ENCODE measurements at regions not wholly inside any gene's neighbourhood (a gene's known extent, or its start where the extent isn't known, plus 50 kb on each side); places are given as distances from the start of the nearest gene placed in this dataset.
"Not testable (repeated sequence)": the region's sequence is repeated elsewhere in the genome, so short reads cannot be mapped to it uniquely, and the experiment has no call there.

GRCh38 chr18:67408240-67408639, 108.3 kb downstream of the DSEL start:
- no peak overlapping the region for H3K27ac ChIP-seq
- TF ChIP-seq CTCF (IDR thresholded peaks at IDR 0.05) = no peak
- no peak for TF ChIP-seq ZFX (IDR thresholded peaks at IDR 0.05; ENCODE audit: borderline replicate concordance)

- no peak for TF ChIP-seq CTCF (IDR thresholded peaks at IDR 0.05)
- TF ChIP-seq ZFX (IDR thresholded peaks at IDR 0.05; ENCODE audit: borderline replicate concordance) = no peak
Observed at GRCh38 chr18:67406714-67407113, 109.8 kb downstream of the DSEL start.

DNA sequence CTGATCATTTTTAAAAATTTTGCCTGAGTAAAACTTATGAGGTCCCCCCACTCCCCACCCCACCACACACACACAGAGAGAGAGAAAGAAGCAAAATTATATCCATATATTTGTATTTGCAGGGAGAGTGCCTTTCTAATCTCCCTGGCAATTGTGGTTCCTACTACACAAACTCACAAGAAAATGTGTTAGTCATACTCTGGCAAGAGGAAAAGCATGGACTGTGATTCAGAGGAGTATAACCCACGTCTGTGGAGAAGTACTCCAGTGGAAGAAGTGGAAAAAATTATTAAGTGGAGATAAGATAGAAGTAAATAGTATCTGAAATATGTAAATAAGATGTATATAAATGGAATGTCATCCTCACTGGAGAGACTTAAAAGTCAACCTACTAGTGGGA, 114.0 kb downstream of the DSEL start:
- H3K27ac ChIP-seq = no peak overlapping the region

More at GRCh38 chr18:67406714-67407113, 109.8 kb downstream of the DSEL start:
- no peak overlapping the region for H3K27ac ChIP-seq

DNA sequence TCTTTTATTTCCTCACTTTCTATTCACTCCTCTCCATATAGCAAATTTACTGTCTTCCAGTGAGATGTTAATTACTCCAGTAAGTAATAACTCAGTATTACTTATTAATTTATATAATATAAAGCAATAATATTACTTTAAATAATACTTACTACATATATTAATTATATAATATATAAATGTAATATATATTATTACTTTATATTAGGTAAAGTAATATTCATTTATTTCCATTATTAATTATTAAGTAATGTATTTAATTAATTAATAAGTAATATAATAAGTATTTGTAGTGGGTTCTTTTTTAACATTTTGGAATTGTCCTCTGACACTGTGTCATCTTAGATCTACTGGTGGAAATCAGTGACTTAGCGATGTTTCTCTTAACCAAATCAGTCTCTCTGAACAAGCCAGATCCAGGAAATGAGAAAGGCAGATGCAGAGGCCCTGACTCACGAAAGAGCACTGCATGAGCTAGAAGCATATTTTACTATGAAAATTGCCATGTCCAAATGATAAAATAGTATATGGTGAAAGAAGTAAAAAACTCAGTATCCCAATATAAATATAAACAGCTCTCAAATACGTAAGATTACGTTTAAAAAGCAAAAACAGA, 115.9 kb downstream of the DSEL start:
- no peak overlapping the region for H3K27ac ChIP-seq
- TF ChIP-seq ZFX (IDR thresholded peaks at IDR 0.05; ENCODE audit: borderline replicate concordance) = no peak

More for the DNA sequence above, 114.0 kb downstream of the DSEL start:
- TF ChIP-seq CTCF (IDR thresholded peaks at IDR 0.05) = no peak
- no peak for TF ChIP-seq ZFX (IDR thresholded peaks at IDR 0.05; ENCODE audit: borderline replicate concordance)

- TF ChIP-seq ZFX (IDR thresholded peaks at IDR 0.05; ENCODE audit: borderline replicate concordance) (no peak), CTCF (IDR thresholded peaks at IDR 0.05) (no peak)
- no peak overlapping the region for H3K27ac ChIP-seq
Observed at GRCh38 chr18:67386032-67386431, 130.5 kb downstream of the DSEL start.

- no peak overlapping the region for H3K27ac ChIP-seq
- no peak for TF ChIP-seq ZFX (IDR thresholded peaks at IDR 0.05; ENCODE audit: borderline replicate concordance)
- no peak for TF ChIP-seq CTCF (IDR thresholded peaks at IDR 0.05)
Observed at GRCh38 chr18:67385455-67385854, 131.1 kb downstream of the DSEL start.

- H3K27ac ChIP-seq = not testable (repeated sequence)
Observed at GRCh38 chr18:67384057-67384456, 132.5 kb downstream of the DSEL start.

GRCh38 chr18:67381608-67382150, 134.8 kb downstream of the DSEL start:
- TF ChIP-seq CTCF (IDR thresholded peaks at IDR 0.05) = no peak
- no peak for TF ChIP-seq ZFX (IDR thresholded peaks at IDR 0.05; ENCODE audit: borderline replicate concordance)
- H3K27ac ChIP-seq = no peak overlapping the region

Data from 22Rv1 (cell line).